Muscle of arm (tissue), 1 donor: ENCODE measurements at regions not wholly inside any gene's neighbourhood (a gene's known extent, or its start where the extent isn't known, plus 50 kb on each side); places are given as distances from the start of the nearest gene placed in this dataset.

Experiments
- DNase-seq: peaks from one replicate; pipeline ENCODE4 v3.0.0-alpha.2; 2013

DNA sequence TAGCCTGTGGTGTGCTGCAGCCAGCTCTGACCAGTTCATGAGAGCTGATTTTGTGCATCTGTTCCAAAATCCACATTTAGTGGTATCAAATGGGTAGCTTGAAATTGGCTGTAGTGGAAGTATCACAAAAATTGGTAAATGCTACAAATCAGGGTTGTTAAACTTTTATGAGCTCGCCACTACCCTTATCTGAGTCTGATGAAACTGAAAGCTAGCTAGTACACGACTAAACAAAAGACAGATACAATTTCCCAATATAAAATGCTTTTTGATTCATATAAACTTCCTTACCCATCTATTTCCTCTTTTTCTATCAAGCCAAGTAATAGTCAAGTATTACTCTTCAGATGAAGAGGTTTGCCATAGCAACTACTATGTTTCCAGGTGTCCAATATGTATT lies 392.0 kb downstream of the TMEM161B start:
- no peak for DNase-seq

DNA sequence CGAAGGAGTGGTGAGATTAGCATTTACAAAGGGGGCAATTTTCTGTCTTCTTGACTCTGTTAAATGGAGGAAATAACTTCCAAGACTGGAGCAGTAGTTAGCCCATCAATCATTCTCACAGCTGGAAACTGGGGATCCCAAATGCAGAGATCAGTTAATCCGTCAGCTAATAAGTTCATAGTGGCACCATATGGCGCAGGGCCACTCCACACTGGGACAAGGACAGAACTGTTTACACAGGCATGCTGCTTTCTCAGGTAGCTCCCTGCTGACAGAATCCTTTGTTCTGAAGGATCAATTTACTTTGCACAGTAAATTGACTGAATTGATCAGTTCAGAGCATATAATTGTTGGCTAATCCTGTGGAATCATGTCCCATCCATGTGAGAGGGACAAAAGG lies 395.7 kb downstream of the TMEM161B start:
- DNase-seq = no peak

DNA sequence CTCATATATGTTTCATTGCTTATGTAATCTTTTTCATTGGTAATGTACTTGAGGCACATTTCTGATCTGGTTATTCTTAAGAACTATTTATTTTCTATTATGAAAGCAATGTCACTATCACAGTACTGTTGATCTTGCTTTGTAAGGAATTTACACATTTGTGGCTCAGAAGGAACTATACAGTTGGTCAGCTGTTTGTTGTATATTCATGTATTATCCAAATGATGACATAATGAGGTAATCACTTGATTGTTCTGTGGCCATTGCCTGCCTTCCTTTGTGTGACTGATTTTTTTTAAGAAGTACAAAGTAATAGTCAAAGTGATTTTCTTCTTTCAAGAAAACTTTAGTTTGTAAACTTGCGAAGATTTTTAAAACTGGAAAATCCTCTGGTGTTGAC lies 399.9 kb downstream of the TMEM161B start:
- DNase-seq = no peak

DNA sequence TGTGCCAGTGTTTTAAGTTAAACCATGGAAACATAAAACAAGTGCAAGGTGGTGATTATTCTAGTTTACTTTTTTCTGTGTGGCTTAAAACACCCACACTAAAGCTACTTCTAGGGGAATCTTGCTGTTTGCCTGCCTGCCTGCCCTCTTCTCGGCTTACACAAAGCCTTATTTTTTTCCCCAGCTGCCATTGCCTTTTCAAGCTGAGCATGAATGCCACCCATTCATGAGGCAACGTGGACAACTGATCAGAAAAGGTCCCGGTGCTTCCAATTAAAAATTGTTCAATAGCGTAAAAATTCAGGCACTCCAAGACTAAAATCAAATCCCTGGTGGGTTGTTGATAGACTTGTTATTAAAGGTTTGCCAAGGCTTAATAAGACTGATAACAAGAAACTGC lies 401.4 kb downstream of the TMEM161B start:
- DNase-seq = no peak

DNA sequence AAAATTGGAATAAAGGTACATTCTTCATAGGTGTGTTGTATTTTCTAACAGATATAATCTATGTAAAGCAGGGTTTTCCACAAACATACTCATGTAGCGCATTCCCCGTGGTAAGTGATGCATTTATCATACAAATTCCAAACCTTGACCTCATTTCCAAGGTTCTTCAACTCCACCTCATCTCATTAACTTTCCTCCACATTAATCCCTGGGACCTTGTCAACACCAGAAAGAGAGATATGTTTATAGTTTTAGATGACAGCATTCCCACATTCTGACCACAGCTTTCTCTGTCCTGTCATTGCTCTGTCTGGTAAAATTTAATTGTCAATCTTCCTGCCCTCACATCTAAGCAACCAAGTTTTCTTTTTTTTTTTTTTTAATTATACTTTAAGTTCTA lies 415.1 kb downstream of the TMEM161B start:
- no peak for DNase-seq

DNA sequence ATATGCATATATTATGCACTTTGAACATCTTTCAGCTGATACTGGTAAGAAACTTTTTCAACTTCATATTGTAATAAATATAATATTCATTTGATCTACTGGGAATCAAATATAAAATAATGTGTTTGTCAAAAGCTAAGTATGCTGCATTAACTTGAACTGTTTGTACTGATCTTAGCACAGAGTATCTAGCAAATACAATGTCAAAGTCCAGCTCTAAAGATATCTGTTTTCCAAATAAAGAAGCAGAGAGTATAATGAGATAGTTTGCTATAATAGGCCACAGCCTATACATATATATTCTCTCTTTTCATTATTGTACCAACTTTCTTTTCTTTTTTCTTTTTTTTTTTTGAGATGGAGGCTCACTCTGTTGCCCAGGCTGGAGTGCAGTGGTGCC lies 417.0 kb downstream of the TMEM161B start:
- DNase-seq = no peak

DNA sequence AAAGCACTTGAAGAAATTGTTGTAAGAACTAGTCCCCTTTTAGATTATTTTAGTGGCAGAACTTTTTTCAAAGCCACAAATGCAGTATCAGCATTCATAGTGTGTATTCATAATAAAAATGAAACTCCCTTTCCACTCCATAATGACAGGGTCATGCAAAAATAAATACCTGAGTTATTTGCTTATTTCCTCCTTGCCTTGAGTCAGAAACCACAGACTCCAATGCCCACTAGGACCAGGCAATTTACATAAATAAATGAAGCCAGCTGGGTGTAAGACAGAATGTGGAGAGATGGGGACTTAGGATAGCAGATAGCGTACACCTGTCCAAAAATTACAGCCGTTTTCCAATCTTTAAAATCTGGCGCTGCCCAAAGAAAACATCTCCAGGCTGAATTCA lies 417.8 kb downstream of the TMEM161B start:
- DNase-seq = no peak

DNA sequence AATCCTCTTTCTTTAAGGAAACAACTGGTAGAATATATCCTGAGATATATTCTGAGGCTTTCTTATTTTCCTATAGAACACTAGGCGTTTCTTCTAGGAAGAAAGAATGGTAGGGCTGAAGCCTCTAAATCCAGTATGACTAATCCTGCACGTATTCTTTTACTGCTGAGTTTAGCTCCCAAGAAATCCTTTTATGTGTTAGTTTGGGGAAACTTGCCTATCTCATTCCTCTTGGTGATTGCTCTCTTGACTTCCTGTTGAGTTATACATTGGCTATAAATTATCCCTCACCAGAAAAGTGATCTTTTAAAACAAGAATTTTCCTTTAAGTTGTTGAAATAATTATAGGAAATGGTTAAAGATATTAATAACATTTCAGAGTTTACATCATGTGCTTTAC lies 422.9 kb downstream of the TMEM161B start:
- DNase-seq = no peak

DNA sequence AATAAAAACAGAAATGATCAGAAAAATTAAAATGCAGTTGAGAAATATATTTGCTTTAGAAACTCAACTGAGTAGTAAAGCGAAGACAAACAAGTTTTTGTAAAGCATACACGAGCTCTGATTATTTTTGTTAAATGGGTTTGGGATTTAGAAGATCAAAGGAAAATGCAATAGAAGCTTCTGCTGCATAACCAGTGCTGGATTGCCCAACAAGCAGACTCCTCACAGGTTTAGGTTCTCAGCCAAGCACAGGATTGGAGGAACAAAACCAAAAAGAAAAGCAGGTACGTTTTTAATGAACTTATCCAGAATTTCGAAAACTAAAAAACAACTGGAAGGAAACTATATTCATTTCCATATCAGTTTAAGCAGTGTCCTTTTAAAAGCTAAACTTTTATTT lies 423.8 kb downstream of the TMEM161B start:
- DNase-seq = no peak

DNA sequence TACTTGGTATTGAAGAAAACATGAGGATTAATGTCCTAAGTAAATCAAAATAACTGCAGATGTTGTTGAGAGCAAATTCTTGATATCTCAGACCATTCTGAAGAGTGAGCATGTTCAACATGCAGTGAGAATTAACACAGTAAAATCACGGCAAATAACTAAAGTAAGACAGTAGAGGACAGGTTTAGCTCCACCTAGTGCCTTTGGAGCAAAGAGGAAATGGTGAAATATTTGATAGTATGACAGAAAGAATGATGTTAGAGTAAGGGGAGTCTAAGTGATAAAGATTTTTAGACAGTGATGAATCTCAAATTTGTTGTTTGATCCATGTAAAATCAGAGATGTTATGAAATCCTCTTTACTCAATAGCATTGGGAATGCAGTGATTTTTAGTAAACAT lies 424.2 kb downstream of the TMEM161B start:
- DNase-seq = no peak

DNA sequence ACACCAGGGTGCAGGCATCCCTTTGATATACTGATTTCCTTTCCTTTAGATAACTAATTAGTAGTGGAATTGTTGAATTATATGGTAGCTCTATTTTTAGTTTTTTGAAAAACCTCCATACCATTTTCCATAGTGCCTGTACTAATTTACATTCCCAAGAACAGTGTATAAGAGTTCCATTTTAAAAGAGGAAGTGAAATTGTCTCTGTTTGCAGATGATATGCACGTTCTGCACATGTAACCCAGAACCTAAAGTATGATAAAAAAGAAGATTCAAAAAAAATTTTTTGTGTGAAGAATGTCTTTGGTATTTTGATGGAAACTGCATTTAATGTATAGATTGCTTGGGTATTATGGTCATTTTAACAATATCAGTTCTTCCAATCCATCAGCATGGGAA lies 424.0 kb upstream of the CCNH start:
- no peak for DNase-seq

DNA sequence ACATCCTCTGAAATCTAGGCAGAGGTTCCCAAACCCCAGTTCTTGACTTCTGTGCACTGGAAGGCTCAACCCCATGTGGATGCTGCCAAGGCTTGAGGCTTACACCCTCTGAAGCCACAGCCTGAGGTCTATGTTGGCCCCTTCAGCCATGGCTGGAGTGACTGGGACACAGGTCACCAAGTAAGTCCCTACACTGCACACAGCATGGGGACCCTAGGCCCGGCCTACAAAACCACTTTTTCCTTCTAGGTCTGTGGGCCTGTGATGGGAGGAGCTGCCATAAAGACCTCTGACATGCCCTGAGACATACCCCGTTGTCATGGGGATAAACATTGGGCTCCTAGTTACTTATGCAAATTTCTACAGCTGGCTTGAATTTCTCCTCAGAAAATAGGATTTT lies 418.8 kb upstream of the CCNH start:
- no peak for DNase-seq

DNA sequence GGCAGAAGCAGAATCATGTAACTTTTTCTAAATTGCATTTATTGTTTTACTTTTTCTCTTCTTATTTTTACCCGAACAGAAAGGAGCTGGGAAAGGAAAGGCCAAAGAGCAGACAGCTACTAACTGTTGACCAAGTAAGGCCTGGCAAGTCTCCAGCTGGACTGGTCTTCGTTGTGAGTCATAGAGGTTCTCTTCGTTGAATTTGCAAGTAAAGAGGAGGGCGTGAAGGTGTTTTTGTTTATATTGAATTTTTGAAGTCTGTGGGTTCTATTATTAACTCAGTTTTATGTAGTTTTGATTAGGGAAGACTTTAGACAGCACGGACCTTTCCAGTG lies 416.5 kb upstream of the CCNH start:
- DNase-seq = no peak

DNA sequence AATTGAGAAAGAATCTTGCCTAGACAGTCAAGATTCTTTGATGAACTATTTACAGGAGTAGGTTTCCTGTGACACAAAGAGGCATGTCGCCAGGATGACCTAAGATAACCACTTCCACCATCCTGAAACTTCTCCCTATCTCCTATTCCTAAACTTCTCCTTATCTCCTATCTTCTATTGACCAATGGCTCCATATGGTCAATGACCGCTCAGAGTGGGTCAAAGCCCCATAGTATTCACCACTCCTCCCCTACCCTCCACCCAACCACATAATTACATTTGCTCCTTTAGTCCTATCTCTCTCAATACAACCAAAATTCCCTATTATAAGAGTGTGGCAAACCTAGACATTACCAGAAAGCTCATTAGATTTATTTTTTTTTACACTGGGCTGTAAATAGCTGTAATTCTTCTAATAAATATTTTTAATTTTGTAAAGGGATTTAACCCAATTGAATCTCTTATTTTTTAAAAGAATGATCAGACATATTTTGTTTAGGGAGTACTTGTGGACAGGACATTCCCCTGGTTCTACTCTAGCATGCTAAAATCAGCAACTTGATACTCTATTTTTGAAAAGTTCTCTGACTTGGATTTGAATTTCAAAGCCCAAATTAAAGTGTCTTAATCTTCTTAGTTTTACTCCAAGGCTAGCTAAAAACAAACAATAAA lies 416.0 kb upstream of the CCNH start:
- DNase-seq = no peak

DNA sequence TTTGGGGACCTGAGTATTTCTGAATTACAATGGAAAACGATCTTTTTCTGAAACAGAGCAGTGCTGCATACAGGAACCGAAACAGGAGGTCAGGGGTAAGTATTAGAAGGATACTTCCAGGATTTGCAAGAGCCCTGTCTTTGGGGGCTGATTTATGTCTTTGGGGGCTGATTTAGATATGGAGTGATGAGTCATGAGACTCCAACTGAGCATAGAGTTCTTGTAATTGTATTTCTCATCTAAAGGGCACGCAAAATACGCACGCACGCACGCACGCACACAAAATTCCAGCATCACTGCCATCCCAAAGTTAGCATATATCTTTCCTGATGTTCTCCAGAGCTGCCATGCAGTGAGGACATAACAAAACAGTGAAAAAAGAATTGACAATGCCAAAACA lies 414.8 kb upstream of the CCNH start:
- DNase-seq = no peak

DNA sequence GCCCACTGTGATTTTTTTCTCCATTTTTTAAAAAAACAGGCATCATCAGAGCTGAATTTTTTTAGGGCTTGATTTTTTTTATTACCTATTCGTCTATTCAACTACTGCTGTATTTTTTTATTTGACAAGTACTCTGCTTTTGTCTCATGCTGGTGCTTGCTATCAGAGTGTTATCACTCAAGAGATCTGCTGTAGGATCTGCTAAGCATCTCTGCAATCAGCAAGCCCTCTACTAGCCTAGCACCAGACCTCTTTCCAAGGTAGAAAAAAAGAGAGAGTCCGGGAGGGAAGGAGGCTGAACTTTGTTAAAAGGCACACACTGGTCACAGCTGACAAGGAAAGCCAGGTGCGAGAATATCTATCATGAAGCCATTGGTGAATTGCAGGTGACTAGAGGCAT lies 413.8 kb upstream of the CCNH start:
- DNase-seq = no peak

DNA sequence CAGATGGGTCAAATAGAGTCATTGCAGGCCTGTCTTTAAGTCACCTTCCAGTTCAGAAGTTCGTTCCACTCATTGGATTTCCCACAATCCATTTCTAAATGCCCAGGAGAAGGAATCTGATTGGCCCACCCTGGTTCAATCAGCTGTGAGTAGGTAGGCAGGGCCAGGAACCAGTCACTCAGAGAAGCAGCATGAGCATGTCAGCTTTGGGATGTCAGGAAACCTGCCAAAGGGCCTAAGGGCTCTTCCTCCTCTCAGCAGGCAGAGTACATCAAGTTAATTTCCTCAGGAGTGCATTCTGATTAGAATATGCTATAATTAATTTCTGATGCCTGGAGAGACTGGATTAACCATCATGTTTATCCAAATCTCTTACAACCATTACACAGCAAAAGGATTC lies 412.9 kb upstream of the CCNH start:
- DNase-seq = no peak

DNA sequence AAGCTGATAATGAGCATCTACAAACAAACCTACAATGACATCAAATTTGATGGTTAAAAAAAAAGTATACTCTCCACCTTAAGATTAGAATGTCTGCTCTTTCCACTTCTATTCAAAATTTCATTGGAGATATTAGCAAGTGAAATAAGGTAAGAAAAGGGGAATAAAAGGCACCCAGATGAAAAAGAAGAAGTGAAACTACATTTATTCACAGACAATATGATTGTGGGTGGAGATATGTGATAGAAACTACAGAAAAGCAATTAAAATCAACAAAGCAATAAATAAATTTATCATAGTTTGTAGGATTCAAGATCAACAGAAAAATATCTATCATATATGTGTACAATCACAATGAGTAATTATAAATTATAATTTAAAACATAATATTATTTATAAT lies 395.1 kb upstream of the CCNH start:
- no peak for DNase-seq

DNA sequence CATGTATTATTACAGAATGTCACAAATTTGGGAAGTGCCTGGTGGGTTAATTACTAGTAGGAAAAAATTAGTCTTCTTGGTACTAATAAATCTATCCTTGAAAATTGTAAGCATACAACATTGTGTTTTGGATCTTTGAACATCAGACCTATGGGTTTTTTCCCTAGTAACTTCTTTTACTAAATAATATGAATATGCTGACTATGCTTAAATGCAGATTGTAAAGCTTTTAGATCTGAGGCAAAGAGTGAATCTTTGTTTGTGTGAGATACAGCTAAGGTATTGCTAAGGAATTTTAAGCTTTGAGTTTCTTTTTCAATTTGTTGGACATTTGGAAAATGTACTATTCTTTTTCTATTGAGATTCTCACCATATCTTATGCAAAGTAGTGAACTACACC lies 390.6 kb upstream of the CCNH start:
- DNase-seq = no peak

DNA sequence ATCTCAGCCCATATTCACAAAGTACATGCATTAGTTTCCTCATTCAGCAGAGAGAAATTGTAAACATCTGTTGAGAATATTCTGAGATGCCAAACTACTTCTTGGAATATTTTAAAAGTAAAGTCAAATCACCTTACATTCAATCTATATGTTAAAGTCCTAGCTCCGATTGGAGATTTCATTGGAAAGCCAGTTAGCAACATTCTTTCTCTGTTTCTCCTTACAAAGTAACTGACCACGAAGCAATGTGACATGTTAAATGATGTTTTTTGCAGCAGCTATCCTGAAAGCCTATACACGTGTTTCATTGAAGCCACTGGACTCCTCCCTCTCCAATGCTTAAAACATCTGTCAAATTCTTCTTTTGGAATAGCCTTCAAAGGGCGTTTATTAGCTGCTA lies 379.1 kb upstream of the CCNH start:
- DNase-seq = no peak

DNA sequence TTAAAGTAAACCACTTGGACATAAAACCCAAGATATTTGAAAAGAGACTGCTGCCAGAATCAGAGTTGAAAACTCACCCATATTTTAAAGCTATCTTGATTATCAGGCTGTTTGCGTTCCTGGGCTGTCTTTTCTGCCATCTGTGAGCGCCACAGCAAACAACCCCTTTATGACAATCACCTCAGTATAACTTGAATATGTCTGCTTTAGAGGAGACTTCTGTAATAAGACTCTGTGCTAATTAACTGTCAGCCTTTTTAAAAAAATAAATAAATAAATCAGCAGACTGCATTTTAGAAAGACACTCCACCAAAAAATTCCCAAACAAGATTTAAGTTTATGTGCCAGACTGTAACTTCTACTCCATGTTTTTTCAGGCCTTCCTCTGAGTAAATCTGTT lies 375.7 kb upstream of the CCNH start:
- no peak for DNase-seq

DNA sequence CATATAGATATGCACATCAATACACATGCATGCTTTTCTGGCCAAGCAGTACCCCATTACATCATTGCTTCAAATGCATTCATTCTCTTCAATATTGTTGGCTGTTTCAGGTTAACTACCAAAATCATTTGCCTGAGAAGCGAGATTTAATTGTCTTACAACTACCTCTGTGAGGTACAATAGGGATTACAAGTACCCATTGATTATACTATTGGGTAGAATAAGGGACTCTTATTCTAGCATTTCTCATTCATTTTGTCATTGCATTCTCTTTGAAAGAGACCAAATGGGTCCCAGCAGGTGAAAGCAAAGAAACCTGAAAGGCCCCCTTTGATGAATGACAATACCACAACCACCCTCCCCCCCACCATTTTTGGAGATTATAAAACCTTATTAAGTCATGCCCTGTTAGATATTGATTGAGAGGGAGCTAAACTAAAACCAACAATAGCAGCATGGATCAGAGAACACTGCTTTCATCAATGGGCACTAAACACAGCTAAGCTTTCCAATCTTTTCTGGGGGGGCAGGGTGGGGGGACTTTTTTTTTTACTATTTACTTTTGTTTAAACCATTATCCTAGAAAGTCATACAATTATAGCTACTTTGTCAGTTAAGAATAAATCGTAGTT lies 375.0 kb upstream of the CCNH start:
- no peak for DNase-seq

DNA sequence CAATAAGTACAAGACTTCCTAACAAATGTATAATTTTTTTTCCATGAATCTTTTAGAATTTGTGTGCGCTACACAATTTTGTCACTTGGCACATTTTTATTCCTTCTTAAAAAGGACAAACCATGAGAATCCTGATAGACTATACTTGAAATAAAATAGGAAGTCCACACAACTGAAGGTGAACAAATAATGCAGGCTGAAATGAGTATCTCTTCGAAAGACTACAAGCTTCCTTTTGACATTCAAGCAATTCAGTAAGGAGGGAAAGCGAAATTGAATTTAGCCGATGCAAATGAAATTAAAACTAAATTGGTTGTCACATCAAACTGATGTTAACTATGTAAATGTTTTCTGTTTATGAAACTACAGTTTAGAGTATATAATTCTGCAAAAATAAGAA lies 374.4 kb upstream of the CCNH start:
- DNase-seq = no peak

DNA sequence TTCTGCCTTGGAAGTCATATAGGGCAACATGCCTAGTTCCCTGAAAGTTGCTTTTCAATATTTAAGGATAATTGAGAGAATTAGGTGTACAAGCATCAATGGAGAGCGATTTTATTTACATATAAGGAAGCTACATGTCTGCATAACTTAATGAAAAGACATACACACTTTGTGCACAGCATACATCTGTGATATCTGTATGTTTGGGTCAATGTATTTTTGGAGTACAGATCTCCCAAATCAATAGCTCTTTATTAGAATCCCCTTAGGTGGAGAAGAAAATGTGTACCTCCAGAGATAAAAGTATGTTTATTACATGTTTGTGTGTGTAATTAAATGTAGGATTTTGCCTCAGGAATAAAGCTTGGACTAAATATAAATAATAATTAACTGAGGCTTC lies 373.7 kb upstream of the CCNH start:
- no peak for DNase-seq
